Adrenal gland (tissue), 5 donors: ENCODE measurements at regions not wholly inside any gene's neighbourhood (a gene's known extent, or its start where the extent isn't known, plus 50 kb on each side); places are given as distances from the start of the nearest gene placed in this dataset.

ENCODE experiments used
- POLR2A ChIP-seq, 2 donors: fragments of 450-650 bp; IDR thresholded peaks; one replicate each; pipeline ENCODE4 v1.6.1; 2017; ENCODE audit warnings: antibody characterized with exemption in 2 of 2, mild to moderate bottlenecking in 2 of 2, moderate library complexity in 1 of 2
- TF ChIP-seq, protein P1 (sequence below), 6 experiments: fragments of 450-650 bp in 4 of 6; fragments of 200-600 bp in 2 of 6; sonication (generic) in 1 of 6; IDR thresholded peaks; 1 replicate in 5 of 6; 2 replicates in 1 of 6; pipeline versions ENCODE4 v1.5.1 to v1.8.0; 2016 to 2021; ENCODE audit warnings: antibody characterized with exemption in 6 of 6, mild to moderate bottlenecking in 2 of 6, moderate library complexity in 1 of 6
- donor health status: DM: no; HTN: no; CAD: no.

DNA sequence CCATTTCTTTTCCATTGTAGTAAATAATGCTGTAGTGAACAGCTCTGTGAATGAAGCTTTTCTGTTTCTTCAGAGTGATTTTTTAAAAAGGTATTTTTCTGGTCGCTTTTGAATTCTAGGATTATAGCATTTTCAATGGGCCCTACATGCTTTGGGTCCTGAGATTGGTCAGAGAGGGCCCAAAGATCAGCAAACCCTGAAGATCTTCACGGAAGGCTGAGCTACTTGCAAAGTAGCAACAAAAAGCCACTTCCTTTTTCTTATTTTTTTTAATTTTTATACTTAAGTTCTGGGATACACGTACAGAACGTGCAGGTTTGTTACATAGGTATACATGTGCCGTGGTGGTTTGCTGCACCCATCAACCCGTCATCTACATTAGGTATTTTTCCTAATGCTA lies 200.5 kb downstream of the FAT3 start:
- TF ChIP-seq, protein P1, sequence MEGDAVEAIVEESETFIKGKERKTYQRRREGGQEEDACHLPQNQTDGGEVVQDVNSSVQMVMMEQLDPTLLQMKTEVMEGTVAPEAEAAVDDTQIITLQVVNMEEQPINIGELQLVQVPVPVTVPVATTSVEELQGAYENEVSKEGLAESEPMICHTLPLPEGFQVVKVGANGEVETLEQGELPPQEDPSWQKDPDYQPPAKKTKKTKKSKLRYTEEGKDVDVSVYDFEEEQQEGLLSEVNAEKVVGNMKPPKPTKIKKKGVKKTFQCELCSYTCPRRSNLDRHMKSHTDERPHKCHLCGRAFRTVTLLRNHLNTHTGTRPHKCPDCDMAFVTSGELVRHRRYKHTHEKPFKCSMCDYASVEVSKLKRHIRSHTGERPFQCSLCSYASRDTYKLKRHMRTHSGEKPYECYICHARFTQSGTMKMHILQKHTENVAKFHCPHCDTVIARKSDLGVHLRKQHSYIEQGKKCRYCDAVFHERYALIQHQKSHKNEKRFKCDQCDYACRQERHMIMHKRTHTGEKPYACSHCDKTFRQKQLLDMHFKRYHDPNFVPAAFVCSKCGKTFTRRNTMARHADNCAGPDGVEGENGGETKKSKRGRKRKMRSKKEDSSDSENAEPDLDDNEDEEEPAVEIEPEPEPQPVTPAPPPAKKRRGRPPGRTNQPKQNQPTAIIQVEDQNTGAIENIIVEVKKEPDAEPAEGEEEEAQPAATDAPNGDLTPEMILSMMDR (IDR thresholded peaks at IDR 0.05), result no peak
- TF ChIP-seq POLR2A (IDR thresholded peaks at IDR 0.05), result no peak
